ENCODE measurements at regions not wholly inside any gene's neighbourhood (a gene's known extent, or its start where the extent isn't known, plus 50 kb on each side); places are given as distances from the start of the nearest gene placed in this dataset.

DNA sequence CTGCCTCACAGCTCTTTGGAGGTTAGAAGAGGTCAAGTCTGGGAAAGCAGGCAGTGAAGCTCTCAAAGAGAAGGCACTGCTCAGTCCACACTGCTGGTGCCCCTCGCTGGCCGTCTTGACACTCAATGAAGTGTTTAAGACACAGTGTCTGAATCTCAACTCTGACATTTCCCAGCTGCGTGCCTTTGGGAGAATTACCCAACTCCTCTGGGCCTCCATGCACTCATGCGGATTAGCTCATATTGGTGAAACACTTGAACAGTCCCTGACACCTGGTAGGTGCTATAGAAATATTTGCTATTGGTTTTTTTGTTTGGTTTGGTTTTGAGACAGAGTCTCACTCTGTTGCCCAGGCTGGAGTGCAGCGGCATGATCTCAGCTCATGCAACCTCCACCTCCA lies 281.0 kb downstream of the SRBD1 start:
- TF ChIP-seq RBAK (tag by site-specific recombination; IDR thresholded peaks at IDR 0.05): no peak
- TF ChIP-seq ZNF19 (tag by site-specific recombination; IDR thresholded peaks at IDR 0.05; ENCODE audit: low read depth): no peak
- no peak for TF ChIP-seq ZNF560 (tag by site-specific recombination; IDR thresholded peaks at IDR 0.05; ENCODE audit: borderline replicate concordance)
- no peak for TF ChIP-seq SP3 (tag by site-specific recombination; IDR thresholded peaks at IDR 0.05)
- no peak for TF ChIP-seq ZNF24 (tag by site-specific recombination; IDR thresholded peaks at IDR 0.05)
- CTCF ChIA-PET: no interaction called here
- no peak overlapping the region for H3K27ac ChIP-seq (ENCODE audit: extremely low read depth, low read depth, low read length)
- H3K4me3 ChIP-seq (ENCODE audit: low read depth, low read length): no peak overlapping the region
- POLR2A ChIA-PET: no interaction called here
- no peaks in the 10 kb centered on the region for H3K36me3 ChIP-seq (ENCODE audit: control insufficient read depth in 2 of 2, insufficient read depth in 1 of 2, low read length in 2 of 2)
- no peaks in the 10 kb centered on the region for H3K9me3 ChIP-seq (ENCODE audit: control insufficient read depth, insufficient read depth, low read depth, low read length)
- H3K4me1 ChIP-seq (ENCODE audit: control insufficient read depth, insufficient read depth, low read length): no peaks in the 10 kb centered on the region

DNA sequence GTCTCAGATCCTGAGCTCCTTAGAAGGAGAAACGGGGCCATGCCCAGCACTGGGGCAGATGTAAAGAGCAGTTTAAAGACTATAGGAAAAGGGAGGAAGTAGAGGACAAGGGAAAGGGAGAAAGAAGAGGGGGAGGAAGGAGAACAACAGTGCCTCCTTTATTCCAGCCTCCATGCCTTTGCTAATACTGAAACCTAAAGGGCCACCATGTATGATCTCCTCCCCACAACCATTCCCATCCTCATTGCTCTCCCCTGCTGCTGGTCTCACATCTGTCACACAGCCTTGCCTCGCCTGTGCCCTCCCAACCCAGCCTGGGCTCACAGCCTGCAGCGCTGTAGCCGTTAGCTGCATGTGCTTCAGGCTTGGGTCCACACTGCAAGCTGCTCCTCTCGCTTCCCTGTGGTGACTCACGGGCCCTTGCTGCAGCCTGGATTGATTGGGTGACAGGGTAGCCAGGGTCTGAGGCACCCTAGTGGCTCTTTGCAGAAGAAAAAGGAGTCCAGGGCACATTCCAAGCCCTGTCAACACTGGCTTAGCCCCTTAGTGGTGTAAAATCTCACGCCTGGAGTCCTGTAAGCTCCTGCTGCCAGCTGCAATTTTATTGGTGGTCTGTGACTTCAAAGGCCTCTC lies 281.9 kb downstream of the SRBD1 start:
- POLR2A ChIA-PET: no interaction called here

DNA sequence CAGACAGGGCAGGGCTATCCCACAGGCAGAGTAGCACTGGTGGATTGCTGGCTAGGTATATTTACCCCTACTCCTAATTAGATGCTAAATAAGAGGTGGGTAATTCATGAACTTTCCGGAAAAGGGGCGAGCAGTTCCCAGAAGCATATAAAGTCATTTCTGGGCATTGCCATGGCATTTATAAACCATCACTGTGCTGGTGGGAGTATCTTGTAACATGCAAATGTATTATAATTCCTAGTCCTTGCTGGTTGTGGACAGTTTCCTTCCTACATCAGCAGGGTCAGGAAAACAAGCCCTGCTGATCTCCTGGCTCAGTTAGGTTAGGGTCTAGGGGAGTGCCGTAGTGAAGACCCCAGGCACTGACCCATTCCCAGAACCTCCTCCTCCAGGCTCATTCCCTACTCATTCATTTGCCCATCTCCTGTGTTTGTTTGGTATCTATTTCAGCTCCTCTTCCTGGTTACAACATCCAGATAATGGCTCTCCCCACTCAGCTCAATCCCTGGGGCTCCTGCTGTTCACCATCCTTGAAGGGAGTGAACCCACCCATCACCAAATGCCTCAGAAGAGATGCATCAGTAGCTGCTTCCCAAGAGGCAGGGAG lies 282.7 kb downstream of the SRBD1 start:
- Histone ChIP-seq H3K4me3 (ENCODE audit: low read depth, low read length) (no peak overlapping the region), H3K27ac (ENCODE audit: extremely low read depth, low read depth, low read length) (no peak overlapping the region), H3K9me3 (ENCODE audit: control insufficient read depth, insufficient read depth, low read depth, low read length) (no peaks in the 10 kb centered on the region; the same call in 1 of the 2 replicates), H3K4me1 (ENCODE audit: control insufficient read depth, insufficient read depth, low read length) (no peaks in the 10 kb centered on the region), H3K36me3 (ENCODE audit: control insufficient read depth in 2 of 2, insufficient read depth in 1 of 2, low read length in 2 of 2) (no peaks in the 10 kb centered on the region)
- POLR2A ChIA-PET: no interaction called here
- CTCF ChIA-PET: no interaction called here
- TF ChIP-seq ZFP37 (tag by site-specific recombination; IDR thresholded peaks at IDR 0.05) (no peak), HOXA7 (CRISPR knock-in tag; IDR thresholded peaks at IDR 0.05; ENCODE audit: borderline replicate concordance) (no peak), ZNF473 (tag by site-specific recombination; IDR thresholded peaks at IDR 0.05) (no peak), ZNF670 (tag by site-specific recombination; IDR thresholded peaks at IDR 0.05; ENCODE audit: low read depth) (no peak), REPIN1 (tag by site-specific recombination; IDR thresholded peaks at IDR 0.05; ENCODE audit: low read depth) (no peak)
- TF ChIP-seq, protein P1, sequence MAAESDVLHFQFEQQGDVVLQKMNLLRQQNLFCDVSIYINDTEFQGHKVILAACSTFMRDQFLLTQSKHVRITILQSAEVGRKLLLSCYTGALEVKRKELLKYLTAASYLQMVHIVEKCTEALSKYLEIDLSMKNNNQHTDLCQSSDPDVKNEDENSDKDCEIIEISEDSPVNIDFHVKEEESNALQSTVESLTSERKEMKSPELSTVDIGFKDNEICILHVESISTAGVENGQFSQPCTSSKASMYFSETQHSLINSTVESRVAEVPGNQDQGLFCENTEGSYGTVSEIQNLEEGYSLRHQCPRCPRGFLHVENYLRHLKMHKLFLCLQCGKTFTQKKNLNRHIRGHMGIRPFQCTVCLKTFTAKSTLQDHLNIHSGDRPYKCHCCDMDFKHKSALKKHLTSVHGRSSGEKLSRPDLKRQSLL (tag by site-specific recombination; IDR thresholded peaks at IDR 0.05): no peak
- TF ChIP-seq, protein P2, sequence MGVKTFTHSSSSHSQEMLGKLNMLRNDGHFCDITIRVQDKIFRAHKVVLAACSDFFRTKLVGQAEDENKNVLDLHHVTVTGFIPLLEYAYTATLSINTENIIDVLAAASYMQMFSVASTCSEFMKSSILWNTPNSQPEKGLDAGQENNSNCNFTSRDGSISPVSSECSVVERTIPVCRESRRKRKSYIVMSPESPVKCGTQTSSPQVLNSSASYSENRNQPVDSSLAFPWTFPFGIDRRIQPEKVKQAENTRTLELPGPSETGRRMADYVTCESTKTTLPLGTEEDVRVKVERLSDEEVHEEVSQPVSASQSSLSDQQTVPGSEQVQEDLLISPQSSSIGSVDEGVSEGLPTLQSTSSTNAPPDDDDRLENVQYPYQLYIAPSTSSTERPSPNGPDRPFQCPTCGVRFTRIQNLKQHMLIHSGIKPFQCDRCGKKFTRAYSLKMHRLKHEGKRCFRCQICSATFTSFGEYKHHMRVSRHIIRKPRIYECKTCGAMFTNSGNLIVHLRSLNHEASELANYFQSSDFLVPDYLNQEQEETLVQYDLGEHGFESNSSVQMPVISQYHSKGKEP (tag by site-specific recombination; IDR thresholded peaks at IDR 0.05): no peak
- TF ChIP-seq, protein P3, sequence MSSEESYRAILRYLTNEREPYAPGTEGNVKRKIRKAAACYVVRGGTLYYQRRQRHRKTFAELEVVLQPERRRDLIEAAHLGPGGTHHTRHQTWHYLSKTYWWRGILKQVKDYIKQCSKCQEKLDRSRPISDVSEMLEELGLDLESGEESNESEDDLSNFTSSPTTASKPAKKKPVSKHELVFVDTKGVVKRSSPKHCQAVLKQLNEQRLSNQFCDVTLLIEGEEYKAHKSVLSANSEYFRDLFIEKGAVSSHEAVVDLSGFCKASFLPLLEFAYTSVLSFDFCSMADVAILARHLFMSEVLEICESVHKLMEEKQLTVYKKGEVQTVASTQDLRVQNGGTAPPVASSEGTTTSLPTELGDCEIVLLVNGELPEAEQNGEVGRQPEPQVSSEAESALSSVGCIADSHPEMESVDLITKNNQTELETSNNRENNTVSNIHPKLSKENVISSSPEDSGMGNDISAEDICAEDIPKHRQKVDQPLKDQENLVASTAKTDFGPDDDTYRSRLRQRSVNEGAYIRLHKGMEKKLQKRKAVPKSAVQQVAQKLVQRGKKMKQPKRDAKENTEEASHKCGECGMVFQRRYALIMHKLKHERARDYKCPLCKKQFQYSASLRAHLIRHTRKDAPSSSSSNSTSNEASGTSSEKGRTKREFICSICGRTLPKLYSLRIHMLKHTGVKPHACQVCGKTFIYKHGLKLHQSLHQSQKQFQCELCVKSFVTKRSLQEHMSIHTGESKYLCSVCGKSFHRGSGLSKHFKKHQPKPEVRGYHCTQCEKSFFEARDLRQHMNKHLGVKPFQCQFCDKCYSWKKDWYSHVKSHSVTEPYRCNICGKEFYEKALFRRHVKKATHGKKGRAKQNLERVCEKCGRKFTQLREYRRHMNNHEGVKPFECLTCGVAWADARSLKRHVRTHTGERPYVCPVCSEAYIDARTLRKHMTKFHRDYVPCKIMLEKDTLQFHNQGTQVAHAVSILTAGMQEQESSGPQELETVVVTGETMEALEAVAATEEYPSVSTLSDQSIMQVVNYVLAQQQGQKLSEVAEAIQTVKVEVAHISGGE (tag by site-specific recombination; conservative IDR thresholded peaks at IDR 0.05; ENCODE audit: low read depth): no peak

More for the DNA sequence above, 281.9 kb downstream of the SRBD1 start:
- H3K36me3 ChIP-seq (ENCODE audit: control insufficient read depth in 2 of 2, insufficient read depth in 1 of 2, low read length in 2 of 2): no peaks in the 10 kb centered on the region
- TF ChIP-seq ZIC2 (tag by site-specific recombination; IDR thresholded peaks at IDR 0.05) (peak; percentile 55; the same call in 1 of the 2 replicates), ZNF132 (tag by site-specific recombination; IDR thresholded peaks at IDR 0.05; ENCODE audit: borderline replicate concordance) (no peak)
- CTCF ChIA-PET: no interaction called here
- H3K4me1 ChIP-seq (ENCODE audit: control insufficient read depth, insufficient read depth, low read length): no peaks in the 10 kb centered on the region
- H3K9me3 ChIP-seq (ENCODE audit: control insufficient read depth, insufficient read depth, low read depth, low read length): no peaks in the 10 kb centered on the region; the same call in 1 of the 2 replicates
- no peak overlapping the region for H3K4me3 ChIP-seq (ENCODE audit: low read depth, low read length)
- H3K27ac ChIP-seq (ENCODE audit: extremely low read depth, low read depth, low read length): no peak overlapping the region
